GM23338 (cell line): ENCODE measurements at regions not wholly inside any gene's neighbourhood (a gene's known extent, or its start where the extent isn't known, plus 50 kb on each side); places are given as distances from the start of the nearest gene placed in this dataset.

ENCODE experiments used
- ATAC-seq: fragments of 200-7000 bp; cut with Tn5 transposase; 3 replicates; pipeline ENCODE4 v1.9.1; 2020
- DNase-seq: peaks from one replicate; pipeline ENCODE4 v3.0.0-alpha.2; 2015; ENCODE audit warnings: low spot score
- H2AFZ ChIP-seq: fragments of 200-600 bp; sonication (generic); 2 replicates; pipeline ENCODE4 v1.8.0; 2016; ENCODE audit warnings: antibody characterized with exemption, mild to moderate bottlenecking, moderate library complexity
- H3F3A ChIP-seq: fragments of 200-600 bp; sonication (generic); replicated peaks from 2 replicates; pipeline ENCODE4 v1.8.0; 2017; ENCODE audit warnings: antibody characterized with exemption, mixed run types, low read depth
- H3K27ac ChIP-seq: fragments of 200-600 bp; sonication (generic); 2 replicates; pipeline ENCODE4 v1.6.1; 2016; ENCODE audit warnings: low read depth
- H3K27me3 ChIP-seq: fragments of 200-600 bp; sonication (generic); 2 replicates; pipeline ENCODE4 v1.8.0; 2016; ENCODE audit warnings: mild to moderate bottlenecking, mixed run types, moderate library complexity; ENCODE audit not compliant: insufficient read depth
- H3K36me3 ChIP-seq: fragments of 200-600 bp; sonication (generic); 2 replicates; pipeline ENCODE4 v1.8.0; 2016; ENCODE audit warnings: mild to moderate bottlenecking; ENCODE audit not compliant: insufficient read depth
- H3K4me1 ChIP-seq: fragments of 200-600 bp; sonication (generic); 2 replicates; pipeline ENCODE4 v1.8.0; 2016; ENCODE audit warnings: mild to moderate bottlenecking, moderate library complexity; ENCODE audit not compliant: insufficient read depth
- H3K4me2 ChIP-seq: fragments of 200-600 bp; sonication (generic); 2 replicates; pipeline ENCODE4 v1.7.1; 2017; ENCODE audit warnings: mixed run types
- H3K4me3 ChIP-seq: fragments of 200-600 bp; sonication (generic); 2 replicates; pipeline ENCODE4 v1.6.1; 2016; ENCODE audit warnings: mixed run types
- H3K79me2 ChIP-seq: fragments of 200-600 bp; sonication (generic); replicated peaks from 2 replicates; pipeline ENCODE4 v1.8.0; 2017; ENCODE audit warnings: mild to moderate bottlenecking; ENCODE audit not compliant: insufficient read depth
- H3K9me2 ChIP-seq: fragments of 200-600 bp; sonication (generic); 2 replicates; pipeline ENCODE4 v1.8.0; 2017; ENCODE audit not compliant: insufficient read depth
- H4K20me1 ChIP-seq: fragments of 200-600 bp; sonication (generic); replicated peaks from 2 replicates; pipeline ENCODE4 v1.8.0; 2017; ENCODE audit warnings: mild to moderate bottlenecking; ENCODE audit not compliant: insufficient read depth
- H3K27ac Mint-ChIP-seq: 2 replicates; pipeline ENCODE4 v1.8.0; 2020; ENCODE audit warnings: inconsistent platforms, mild to moderate bottlenecking, moderate library complexity, mixed read lengths
- H3K27me3 Mint-ChIP-seq: 3 replicates; pipeline ENCODE4 v1.8.0; 2022; ENCODE audit warnings: low read depth, mild to moderate bottlenecking, moderate library complexity, mixed read lengths, inconsistent platforms; ENCODE audit not compliant: insufficient read depth, poor library complexity
- H3K36me3 Mint-ChIP-seq: 3 replicates; pipeline ENCODE4 v1.8.0; 2021; ENCODE audit warnings: low read depth, mild to moderate bottlenecking, inconsistent platforms, moderate library complexity, mixed read lengths
- H3K4me1 Mint-ChIP-seq: 3 replicates; pipeline ENCODE4 v1.8.0; 2020; ENCODE audit warnings: mild to moderate bottlenecking, inconsistent platforms, mixed read lengths
- H3K4me3 Mint-ChIP-seq: 3 replicates; pipeline ENCODE4 v1.8.0; 2021; ENCODE audit warnings: moderate library complexity, mild to moderate bottlenecking, inconsistent platforms, mixed read lengths
- H3K9me3 Mint-ChIP-seq: 3 replicates; pipeline ENCODE4 v1.8.0; 2020; ENCODE audit warnings: moderate library complexity, mild to moderate bottlenecking, inconsistent platforms, mixed read lengths
- CREB1 ChIP-seq: fragments of 250-450 bp; sonication (Bioruptor Pico); IDR thresholded peaks from 2 replicates; pipeline ENCODE4 v1.5.0; 2020; ENCODE audit warnings: low read depth, mild to moderate bottlenecking, moderate library complexity
- EZH2 ChIP-seq: fragments of 200-600 bp; sonication (generic); IDR thresholded peaks from one replicate; pipeline ENCODE4 v1.8.0; 2017; ENCODE audit warnings: antibody characterized with exemption, mild to moderate bottlenecking, low read depth; ENCODE audit not compliant: unreplicated experiment
- EZH2phosphoT487 ChIP-seq: fragments of 200-600 bp; sonication (generic); IDR thresholded peaks from one replicate; pipeline ENCODE4 v1.8.1; 2018; ENCODE audit warnings: antibody characterized with exemption; ENCODE audit not compliant: unreplicated experiment
- JUNB ChIP-seq: IDR thresholded peaks from one replicate; pipeline ENCODE4 v1.6.1; 2016; ENCODE audit warnings: antibody characterized with exemption; ENCODE audit not compliant: unreplicated experiment
- NANOG ChIP-seq: IDR thresholded peaks from 2 replicates; pipeline ENCODE4 v1.6.1; 2016; ENCODE audit warnings: antibody characterized with exemption, borderline replicate concordance
- POLR2AphosphoS5 ChIP-seq: IDR thresholded peaks from 2 replicates; pipeline ENCODE4 v1.6.1; 2016; ENCODE audit warnings: antibody characterized with exemption, low read depth
- STAT1 ChIP-seq: IDR thresholded peaks from one replicate; pipeline ENCODE4 v1.6.1; 2016; ENCODE audit warnings: antibody characterized with exemption; ENCODE audit not compliant: unreplicated experiment
- ZNF114 ChIP-seq: fragments of 250-450 bp; sonication (Bioruptor Pico); IDR thresholded peaks from 2 replicates; pipeline ENCODE4 v1.5.0; 2020; ENCODE audit warnings: mild to moderate bottlenecking, moderate library complexity
- ZNF331 ChIP-seq: fragments of 250-450 bp; sonication (Bioruptor Pico); IDR thresholded peaks from 2 replicates; pipeline ENCODE4 v1.5.0; 2020; ENCODE audit warnings: low read depth, mild to moderate bottlenecking, moderate library complexity
- TF ChIP-seq, protein P1 (sequence below): fragments of 250-450 bp; sonication (Bioruptor Pico); IDR thresholded peaks from 2 replicates; pipeline ENCODE4 v1.5.0; 2020; ENCODE audit warnings: mild to moderate bottlenecking, moderate library complexity
- TF ChIP-seq, protein P2 (sequence below), 2 experiments: fragments of 200-600 bp in 1 of 2; sonication (generic) in 1 of 2; conservative IDR thresholded peaks; 2 replicates each; pipeline versions ENCODE4 v1.5.1 to v1.6.1; 2016 to 2017; ENCODE audit warnings: antibody characterized with exemption in 2 of 2, low read depth in 2 of 2, mild to moderate bottlenecking in 2 of 2, moderate library complexity in 1 of 2
- TF ChIP-seq, protein P3 (sequence below): IDR thresholded peaks from 2 replicates; pipeline ENCODE4 v1.6.1; 2016; ENCODE audit warnings: antibody characterized with exemption
- TF ChIP-seq, protein P4 (sequence below): IDR thresholded peaks from one replicate; pipeline ENCODE4 v1.6.1; 2018; ENCODE audit warnings: antibody characterized with exemption; ENCODE audit not compliant: unreplicated experiment

DNA sequence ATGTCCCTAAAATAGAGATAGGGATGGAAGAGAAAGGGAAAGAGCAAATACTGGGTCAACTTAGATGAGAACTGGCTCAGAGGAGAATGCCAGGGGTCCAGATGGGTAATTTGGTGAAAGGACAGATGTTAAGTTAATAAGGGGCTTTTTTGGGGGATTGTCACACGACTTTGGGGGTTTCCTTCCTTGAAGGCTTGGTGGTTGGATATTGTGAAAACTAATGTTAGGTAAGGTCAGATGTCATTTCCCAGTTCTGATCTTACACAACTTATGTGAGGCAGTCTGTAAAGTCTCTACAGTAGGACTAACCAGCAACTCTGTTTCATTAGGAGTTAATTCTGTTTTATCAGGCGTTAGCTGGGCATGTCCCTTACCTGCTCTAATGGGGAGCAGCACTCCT lies 231.1 kb downstream of the NR2F2 start:
- H3K36me3 ChIP-seq = no peaks in the 10 kb centered on the region
- DNase-seq = no peak
- H3K4me3 Mint-ChIP-seq = no peak overlapping the region
- H2AFZ ChIP-seq = no peak overlapping the region
- no peak overlapping the region for H3K27ac Mint-ChIP-seq
- no peaks in the 10 kb centered on the region for H3K27me3 Mint-ChIP-seq
- TF ChIP-seq, protein P1, sequence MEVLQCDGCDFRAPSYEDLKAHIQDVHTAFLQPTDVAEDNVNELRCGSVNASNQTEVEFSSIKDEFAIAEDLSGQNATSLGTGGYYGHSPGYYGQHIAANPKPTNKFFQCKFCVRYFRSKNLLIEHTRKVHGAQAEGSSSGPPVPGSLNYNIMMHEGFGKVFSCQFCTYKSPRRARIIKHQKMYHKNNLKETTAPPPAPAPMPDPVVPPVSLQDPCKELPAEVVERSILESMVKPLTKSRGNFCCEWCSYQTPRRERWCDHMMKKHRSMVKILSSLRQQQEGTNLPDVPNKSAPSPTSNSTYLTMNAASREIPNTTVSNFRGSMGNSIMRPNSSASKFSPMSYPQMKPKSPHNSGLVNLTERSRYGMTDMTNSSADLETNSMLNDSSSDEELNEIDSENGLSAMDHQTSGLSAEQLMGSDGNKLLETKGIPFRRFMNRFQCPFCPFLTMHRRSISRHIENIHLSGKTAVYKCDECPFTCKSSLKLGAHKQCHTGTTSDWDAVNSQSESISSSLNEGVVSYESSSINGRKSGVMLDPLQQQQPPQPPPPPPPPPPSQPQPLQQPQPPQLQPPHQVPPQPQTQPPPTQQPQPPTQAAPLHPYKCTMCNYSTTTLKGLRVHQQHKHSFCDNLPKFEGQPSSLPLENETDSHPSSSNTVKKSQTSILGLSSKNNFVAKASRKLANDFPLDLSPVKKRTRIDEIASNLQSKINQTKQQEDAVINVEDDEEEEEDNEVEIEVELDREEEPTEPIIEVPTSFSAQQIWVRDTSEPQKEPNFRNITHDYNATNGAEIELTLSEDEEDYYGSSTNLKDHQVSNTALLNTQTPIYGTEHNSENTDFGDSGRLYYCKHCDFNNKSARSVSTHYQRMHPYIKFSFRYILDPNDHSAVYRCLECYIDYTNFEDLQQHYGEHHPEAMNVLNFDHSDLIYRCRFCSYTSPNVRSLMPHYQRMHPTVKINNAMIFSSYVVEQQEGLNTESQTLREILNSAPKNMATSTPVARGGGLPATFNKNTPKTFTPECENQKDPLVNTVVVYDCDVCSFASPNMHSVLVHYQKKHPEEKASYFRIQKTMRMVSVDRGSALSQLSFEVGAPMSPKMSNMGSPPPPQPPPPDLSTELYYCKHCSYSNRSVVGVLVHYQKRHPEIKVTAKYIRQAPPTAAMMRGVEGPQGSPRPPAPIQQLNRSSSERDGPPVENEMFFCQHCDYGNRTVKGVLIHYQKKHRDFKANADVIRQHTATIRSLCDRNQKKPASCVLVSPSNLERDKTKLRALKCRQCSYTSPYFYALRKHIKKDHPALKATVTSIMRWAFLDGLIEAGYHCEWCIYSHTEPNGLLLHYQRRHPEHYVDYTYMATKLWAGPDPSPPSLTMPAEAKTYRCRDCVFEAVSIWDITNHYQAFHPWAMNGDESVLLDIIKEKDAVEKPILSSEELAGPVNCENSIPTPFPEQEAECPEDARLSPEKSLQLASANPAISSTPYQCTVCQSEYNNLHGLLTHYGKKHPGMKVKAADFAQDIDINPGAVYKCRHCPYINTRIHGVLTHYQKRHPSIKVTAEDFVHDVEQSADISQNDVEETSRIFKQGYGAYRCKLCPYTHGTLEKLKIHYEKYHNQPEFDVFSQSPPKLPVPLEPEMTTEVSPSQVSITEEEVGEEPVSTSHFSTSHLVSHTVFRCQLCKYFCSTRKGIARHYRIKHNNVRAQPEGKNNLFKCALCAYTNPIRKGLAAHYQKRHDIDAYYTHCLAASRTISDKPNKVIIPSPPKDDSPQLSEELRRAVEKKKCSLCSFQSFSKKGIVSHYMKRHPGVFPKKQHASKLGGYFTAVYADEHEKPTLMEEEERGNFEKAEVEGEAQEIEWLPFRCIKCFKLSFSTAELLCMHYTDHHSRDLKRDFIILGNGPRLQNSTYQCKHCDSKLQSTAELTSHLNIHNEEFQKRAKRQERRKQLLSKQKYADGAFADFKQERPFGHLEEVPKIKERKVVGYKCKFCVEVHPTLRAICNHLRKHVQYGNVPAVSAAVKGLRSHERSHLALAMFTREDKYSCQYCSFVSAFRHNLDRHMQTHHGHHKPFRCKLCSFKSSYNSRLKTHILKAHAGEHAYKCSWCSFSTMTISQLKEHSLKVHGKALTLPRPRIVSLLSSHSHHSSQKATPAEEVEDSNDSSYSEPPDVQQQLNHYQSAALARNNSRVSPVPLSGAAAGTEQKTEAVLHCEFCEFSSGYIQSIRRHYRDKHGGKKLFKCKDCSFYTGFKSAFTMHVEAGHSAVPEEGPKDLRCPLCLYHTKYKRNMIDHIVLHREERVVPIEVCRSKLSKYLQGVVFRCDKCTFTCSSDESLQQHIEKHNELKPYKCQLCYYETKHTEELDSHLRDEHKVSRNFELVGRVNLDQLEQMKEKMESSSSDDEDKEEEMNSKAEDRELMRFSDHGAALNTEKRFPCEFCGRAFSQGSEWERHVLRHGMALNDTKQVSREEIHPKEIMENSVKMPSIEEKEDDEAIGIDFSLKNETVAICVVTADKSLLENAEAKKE = no peak
- no peak for TF ChIP-seq ZNF331
- no peak for TF ChIP-seq ZNF114
- TF ChIP-seq, protein P2, sequence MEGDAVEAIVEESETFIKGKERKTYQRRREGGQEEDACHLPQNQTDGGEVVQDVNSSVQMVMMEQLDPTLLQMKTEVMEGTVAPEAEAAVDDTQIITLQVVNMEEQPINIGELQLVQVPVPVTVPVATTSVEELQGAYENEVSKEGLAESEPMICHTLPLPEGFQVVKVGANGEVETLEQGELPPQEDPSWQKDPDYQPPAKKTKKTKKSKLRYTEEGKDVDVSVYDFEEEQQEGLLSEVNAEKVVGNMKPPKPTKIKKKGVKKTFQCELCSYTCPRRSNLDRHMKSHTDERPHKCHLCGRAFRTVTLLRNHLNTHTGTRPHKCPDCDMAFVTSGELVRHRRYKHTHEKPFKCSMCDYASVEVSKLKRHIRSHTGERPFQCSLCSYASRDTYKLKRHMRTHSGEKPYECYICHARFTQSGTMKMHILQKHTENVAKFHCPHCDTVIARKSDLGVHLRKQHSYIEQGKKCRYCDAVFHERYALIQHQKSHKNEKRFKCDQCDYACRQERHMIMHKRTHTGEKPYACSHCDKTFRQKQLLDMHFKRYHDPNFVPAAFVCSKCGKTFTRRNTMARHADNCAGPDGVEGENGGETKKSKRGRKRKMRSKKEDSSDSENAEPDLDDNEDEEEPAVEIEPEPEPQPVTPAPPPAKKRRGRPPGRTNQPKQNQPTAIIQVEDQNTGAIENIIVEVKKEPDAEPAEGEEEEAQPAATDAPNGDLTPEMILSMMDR (conservative IDR thresholded peaks at IDR 0.05; ENCODE audit: low read depth in 2 of 2) = no peak
- TF ChIP-seq, protein P3, sequence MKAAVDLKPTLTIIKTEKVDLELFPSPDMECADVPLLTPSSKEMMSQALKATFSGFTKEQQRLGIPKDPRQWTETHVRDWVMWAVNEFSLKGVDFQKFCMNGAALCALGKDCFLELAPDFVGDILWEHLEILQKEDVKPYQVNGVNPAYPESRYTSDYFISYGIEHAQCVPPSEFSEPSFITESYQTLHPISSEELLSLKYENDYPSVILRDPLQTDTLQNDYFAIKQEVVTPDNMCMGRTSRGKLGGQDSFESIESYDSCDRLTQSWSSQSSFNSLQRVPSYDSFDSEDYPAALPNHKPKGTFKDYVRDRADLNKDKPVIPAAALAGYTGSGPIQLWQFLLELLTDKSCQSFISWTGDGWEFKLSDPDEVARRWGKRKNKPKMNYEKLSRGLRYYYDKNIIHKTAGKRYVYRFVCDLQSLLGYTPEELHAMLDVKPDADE = no peak
- TF ChIP-seq EZH2 = no peak
- TF ChIP-seq STAT1 = no peak
- TF ChIP-seq, protein P4, sequence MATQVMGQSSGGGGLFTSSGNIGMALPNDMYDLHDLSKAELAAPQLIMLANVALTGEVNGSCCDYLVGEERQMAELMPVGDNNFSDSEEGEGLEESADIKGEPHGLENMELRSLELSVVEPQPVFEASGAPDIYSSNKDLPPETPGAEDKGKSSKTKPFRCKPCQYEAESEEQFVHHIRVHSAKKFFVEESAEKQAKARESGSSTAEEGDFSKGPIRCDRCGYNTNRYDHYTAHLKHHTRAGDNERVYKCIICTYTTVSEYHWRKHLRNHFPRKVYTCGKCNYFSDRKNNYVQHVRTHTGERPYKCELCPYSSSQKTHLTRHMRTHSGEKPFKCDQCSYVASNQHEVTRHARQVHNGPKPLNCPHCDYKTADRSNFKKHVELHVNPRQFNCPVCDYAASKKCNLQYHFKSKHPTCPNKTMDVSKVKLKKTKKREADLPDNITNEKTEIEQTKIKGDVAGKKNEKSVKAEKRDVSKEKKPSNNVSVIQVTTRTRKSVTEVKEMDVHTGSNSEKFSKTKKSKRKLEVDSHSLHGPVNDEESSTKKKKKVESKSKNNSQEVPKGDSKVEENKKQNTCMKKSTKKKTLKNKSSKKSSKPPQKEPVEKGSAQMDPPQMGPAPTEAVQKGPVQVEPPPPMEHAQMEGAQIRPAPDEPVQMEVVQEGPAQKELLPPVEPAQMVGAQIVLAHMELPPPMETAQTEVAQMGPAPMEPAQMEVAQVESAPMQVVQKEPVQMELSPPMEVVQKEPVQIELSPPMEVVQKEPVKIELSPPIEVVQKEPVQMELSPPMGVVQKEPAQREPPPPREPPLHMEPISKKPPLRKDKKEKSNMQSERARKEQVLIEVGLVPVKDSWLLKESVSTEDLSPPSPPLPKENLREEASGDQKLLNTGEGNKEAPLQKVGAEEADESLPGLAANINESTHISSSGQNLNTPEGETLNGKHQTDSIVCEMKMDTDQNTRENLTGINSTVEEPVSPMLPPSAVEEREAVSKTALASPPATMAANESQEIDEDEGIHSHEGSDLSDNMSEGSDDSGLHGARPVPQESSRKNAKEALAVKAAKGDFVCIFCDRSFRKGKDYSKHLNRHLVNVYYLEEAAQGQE = no peak
- no peak for TF ChIP-seq CREB1 (CRISPR knock-in tag)
- no peak for TF ChIP-seq JUNB
- no peak for TF ChIP-seq NANOG
- no peak for TF ChIP-seq POLR2AphosphoS5
- no peak for TF ChIP-seq EZH2phosphoT487
- no peaks in the 10 kb centered on the region for H3K36me3 Mint-ChIP-seq
- H3K4me3 ChIP-seq = no peak overlapping the region
- H3K27me3 ChIP-seq = no peaks in the 10 kb centered on the region
- no peak for ATAC-seq
- H4K20me1 ChIP-seq = no peaks in the 10 kb centered on the region
- no peak overlapping the region for H3K27ac ChIP-seq
- H3K4me1 Mint-ChIP-seq = no peaks in the 10 kb centered on the region
- no peaks in the 10 kb centered on the region for H3K4me1 ChIP-seq
- H3K79me2 ChIP-seq = no peaks in the 10 kb centered on the region
- H3K4me2 ChIP-seq = no peak overlapping the region
- H3K9me3 Mint-ChIP-seq = no peaks in the 10 kb centered on the region
- peaks cover 16% of the 10 kb centered on the region; the same call in 1 of the 2 replicates for H3K9me2 ChIP-seq
- H3F3A ChIP-seq = no peaks in the 10 kb centered on the region
